ENCODE measurements at regions not wholly inside any gene's neighbourhood (a gene's known extent, or its start where the extent isn't known, plus 50 kb on each side); places are given as distances from the start of the nearest gene placed in this dataset.

DNA sequence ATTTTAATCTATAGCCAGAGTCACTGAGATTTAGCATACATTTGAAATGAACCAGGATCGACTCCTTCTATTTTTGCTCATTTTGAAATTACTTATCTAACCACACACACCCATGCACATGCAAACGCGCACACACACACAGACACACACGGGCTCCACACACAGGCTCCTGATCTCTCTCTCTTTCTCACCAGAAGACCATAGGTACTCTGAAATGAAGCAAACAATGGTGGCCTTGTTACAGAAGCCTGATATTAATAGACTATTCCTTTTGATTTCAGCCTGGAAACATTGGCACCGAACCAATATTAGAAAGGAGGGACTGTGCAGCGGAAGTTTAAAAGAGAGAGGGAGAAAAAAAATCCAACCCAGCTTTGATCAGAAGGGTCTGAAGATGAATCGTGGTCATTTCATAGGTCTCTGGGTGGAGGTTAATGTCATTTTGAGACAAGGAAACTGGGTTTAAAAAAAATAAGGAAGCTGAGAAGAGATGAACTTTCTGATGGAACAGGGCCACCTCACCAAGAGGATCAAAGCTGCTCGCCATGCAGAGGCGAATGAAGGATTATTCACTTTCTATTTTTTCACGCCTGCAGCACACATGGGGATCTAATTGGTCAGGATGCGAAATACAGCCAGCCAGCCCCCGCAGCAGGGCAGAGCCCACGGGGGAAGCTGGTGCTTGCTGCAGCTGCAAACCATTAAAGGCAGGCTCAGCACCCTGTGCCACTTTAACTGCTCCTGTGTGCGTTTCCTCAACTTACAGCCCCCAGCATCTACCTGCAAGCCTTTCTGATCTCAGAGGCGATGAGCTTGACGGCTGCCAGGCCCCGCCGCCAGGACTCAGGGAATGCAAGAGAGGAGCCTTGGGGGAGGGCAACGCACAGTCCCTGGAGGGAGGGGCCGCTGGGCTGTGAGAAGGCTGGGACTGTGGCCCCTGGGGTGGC, 88.8 kb downstream of the HES1 start:
- TF ChIP-seq, protein P1, sequence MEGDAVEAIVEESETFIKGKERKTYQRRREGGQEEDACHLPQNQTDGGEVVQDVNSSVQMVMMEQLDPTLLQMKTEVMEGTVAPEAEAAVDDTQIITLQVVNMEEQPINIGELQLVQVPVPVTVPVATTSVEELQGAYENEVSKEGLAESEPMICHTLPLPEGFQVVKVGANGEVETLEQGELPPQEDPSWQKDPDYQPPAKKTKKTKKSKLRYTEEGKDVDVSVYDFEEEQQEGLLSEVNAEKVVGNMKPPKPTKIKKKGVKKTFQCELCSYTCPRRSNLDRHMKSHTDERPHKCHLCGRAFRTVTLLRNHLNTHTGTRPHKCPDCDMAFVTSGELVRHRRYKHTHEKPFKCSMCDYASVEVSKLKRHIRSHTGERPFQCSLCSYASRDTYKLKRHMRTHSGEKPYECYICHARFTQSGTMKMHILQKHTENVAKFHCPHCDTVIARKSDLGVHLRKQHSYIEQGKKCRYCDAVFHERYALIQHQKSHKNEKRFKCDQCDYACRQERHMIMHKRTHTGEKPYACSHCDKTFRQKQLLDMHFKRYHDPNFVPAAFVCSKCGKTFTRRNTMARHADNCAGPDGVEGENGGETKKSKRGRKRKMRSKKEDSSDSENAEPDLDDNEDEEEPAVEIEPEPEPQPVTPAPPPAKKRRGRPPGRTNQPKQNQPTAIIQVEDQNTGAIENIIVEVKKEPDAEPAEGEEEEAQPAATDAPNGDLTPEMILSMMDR (IDR thresholded peaks at IDR 0.05): no peak
- TF ChIP-seq POLR2AphosphoS5 (IDR thresholded peaks at IDR 0.05): no peak
- no peak for TF ChIP-seq POLR2A (IDR thresholded peaks at IDR 0.05)
- no peak for TF ChIP-seq EP300 (IDR thresholded peaks at IDR 0.05)
